Parathyroid adenoma (tissue), 2 donors: ENCODE measurements at regions not wholly inside any gene's neighbourhood (a gene's known extent, or its start where the extent isn't known, plus 50 kb on each side); places are given as distances from the start of the nearest gene placed in this dataset.

ENCODE experiments used
- H2AFZ ChIP-seq: fragments of 300-600 bp; sonication (generic); one replicate; pipeline ENCODE4 v1.7.0; 2017; ENCODE audit warnings: antibody characterized with exemption, mild to moderate bottlenecking
- H3K27ac ChIP-seq: fragments of 300-600 bp; sonication (generic); one replicate; pipeline ENCODE4 v1.7.0; 2017
- H3K27me3 ChIP-seq: fragments of 300-600 bp; sonication (generic); one replicate; pipeline ENCODE4 v1.7.0; 2017; ENCODE audit warnings: low read length; ENCODE audit not compliant: control insufficient read depth, insufficient read depth
- H3K36me3 ChIP-seq: fragments of 300-600 bp; sonication (generic); one replicate; pipeline ENCODE4 v1.7.0; 2017; ENCODE audit warnings: low read length; ENCODE audit not compliant: control insufficient read depth, insufficient read depth
- H3K4me1 ChIP-seq: fragments of 300-600 bp; sonication (generic); one replicate; pipeline ENCODE4 v1.7.0; 2017; ENCODE audit warnings: control low read depth
- H3K4me2 ChIP-seq: fragments of 300-600 bp; sonication (generic); one replicate; pipeline ENCODE4 v1.7.0; 2017; ENCODE audit warnings: low read length
- H3K4me3 ChIP-seq: fragments of 300-600 bp; sonication (generic); one replicate; pipeline ENCODE4 v1.7.0; 2017; ENCODE audit warnings: low read depth, low read length
- H3K79me2 ChIP-seq: fragments of 300-600 bp; sonication (generic); one replicate; pipeline ENCODE4 v1.7.0; 2017; ENCODE audit warnings: control low read depth
- H3K9ac ChIP-seq: fragments of 300-600 bp; sonication (generic); one replicate; pipeline ENCODE4 v1.7.0; 2017; ENCODE audit warnings: mild to moderate bottlenecking
- H3K9me3 ChIP-seq: fragments of 300-600 bp; sonication (generic); one replicate; pipeline ENCODE4 v1.7.0; 2017; ENCODE audit warnings: low read length; ENCODE audit not compliant: control insufficient read depth
- TF ChIP-seq, protein P1 (sequence below): fragments of 300-600 bp; sonication (generic); IDR thresholded peaks from one replicate; pipeline ENCODE4 v1.7.0; 2017; ENCODE audit warnings: antibody characterized with exemption, mild to moderate bottlenecking
- donor health status: primary hyperparathyroidism.

DNA sequence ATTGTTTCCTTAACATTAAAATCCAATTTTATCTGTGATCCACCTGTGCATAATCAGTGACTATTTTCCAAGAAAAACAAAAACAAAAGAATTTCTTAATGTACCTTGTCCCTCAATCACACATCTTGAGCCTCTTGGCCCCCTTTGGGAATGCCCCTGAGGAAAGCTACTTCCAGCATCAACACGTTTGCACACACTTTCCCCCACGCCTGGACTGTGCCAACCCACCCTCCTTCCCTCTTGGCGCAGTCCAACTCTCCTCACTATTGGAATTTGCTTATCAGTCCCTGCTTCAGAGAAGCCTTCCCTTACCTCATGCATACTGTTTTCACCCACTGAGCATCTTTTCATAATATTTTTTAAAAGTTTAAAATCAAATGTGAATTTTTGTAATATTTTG is 389.4 kb upstream of the NRSN1 start:
- Histone ChIP-seq H2AFZ (no peak overlapping the region), H3K27me3 (no peaks in the 10 kb centered on the region), H3K79me2 (no peaks in the 10 kb centered on the region), H3K27ac (no peak overlapping the region), H3K9me3 (no peaks in the 10 kb centered on the region), H3K9ac (no peak overlapping the region), H3K4me1 (no peaks in the 10 kb centered on the region), H3K4me3 (no peak overlapping the region), H3K4me2 (no peak overlapping the region), H3K36me3 (no peaks in the 10 kb centered on the region)
- TF ChIP-seq, protein P1, sequence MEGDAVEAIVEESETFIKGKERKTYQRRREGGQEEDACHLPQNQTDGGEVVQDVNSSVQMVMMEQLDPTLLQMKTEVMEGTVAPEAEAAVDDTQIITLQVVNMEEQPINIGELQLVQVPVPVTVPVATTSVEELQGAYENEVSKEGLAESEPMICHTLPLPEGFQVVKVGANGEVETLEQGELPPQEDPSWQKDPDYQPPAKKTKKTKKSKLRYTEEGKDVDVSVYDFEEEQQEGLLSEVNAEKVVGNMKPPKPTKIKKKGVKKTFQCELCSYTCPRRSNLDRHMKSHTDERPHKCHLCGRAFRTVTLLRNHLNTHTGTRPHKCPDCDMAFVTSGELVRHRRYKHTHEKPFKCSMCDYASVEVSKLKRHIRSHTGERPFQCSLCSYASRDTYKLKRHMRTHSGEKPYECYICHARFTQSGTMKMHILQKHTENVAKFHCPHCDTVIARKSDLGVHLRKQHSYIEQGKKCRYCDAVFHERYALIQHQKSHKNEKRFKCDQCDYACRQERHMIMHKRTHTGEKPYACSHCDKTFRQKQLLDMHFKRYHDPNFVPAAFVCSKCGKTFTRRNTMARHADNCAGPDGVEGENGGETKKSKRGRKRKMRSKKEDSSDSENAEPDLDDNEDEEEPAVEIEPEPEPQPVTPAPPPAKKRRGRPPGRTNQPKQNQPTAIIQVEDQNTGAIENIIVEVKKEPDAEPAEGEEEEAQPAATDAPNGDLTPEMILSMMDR = no peak

DNA sequence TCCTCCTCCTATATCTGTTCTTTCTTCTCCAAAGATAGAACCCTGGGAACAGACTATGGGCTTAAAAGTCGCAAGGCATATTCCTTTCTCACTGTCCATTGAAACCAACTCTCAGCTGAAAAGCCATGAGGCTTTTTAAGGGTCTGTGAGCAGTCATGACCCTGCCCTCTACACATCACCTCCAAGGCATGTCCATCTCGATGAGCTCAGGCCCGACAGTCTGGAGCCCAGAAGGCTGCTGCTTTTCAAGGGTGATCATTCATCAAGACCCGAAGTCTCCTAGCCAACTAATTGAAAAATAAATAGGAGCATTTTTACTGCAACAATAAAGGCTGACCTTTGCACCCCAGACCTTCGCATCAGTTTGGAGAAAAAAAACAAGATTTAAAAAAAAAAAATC is 378.8 kb upstream of the NRSN1 start:
- no peak overlapping the region for H2AFZ ChIP-seq
- H3K4me2 ChIP-seq = no peak overlapping the region
- H3K4me3 ChIP-seq = no peak overlapping the region
- TF ChIP-seq, protein P1 = no peak
- H3K36me3 ChIP-seq = no peaks in the 10 kb centered on the region
- H3K9ac ChIP-seq = no peak overlapping the region
- H3K27me3 ChIP-seq = no peaks in the 10 kb centered on the region
- no peak overlapping the region for H3K27ac ChIP-seq
- H3K79me2 ChIP-seq = no peaks in the 10 kb centered on the region
- no peaks in the 10 kb centered on the region for H3K4me1 ChIP-seq
- H3K9me3 ChIP-seq = no peaks in the 10 kb centered on the region

DNA sequence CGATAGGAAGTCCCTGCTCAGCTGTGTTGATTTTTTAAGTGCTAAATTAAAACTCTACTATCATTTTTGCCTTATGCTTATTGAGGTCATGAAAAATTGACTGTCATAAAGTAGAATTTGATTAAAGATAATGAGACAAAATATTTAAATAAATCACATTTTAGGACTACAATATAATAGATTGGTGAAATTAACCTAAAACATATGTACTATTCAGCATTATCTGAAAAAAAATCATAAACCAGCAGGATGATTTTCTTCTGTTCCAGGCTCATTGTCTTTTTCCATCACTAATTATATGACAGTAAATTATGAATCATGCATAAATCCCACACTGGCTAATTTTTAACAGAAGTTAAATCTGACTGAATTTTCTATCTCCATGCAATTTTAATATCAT is 373.6 kb upstream of the NRSN1 start:
- Histone ChIP-seq H3K27ac (no peak overlapping the region), H3K4me2 (no peak overlapping the region), H2AFZ (no peak overlapping the region), H3K9me3 (no peaks in the 10 kb centered on the region), H3K9ac (no peak overlapping the region), H3K4me3 (no peak overlapping the region), H3K36me3 (no peaks in the 10 kb centered on the region), H3K79me2 (no peaks in the 10 kb centered on the region), H3K27me3 (no peaks in the 10 kb centered on the region), H3K4me1 (no peaks in the 10 kb centered on the region)
- TF ChIP-seq, protein P1 = no peak

DNA sequence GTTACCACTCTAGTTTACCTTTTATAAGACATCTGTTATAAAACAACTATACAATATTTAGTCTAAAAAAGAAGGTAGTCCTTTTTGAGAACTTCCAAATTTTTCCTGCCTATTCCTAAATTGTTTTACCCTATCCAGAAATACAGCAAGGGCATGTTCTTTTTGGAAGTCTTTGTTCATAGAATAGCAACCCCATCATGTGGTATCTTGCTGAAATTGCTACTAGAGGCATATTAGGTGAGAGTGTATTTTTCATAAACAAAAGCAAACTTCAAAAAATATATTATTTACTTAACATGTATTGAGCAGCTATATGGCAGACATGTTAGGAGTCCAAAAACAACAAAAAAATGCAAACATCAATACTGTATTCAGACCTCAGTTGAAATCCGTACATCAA is 371.8 kb upstream of the NRSN1 start:
- Histone ChIP-seq H3K9ac (no peak overlapping the region), H3K4me1 (no peaks in the 10 kb centered on the region), H3K36me3 (no peaks in the 10 kb centered on the region), H3K27ac (no peak overlapping the region), H3K27me3 (no peaks in the 10 kb centered on the region), H2AFZ (no peak overlapping the region), H3K79me2 (no peaks in the 10 kb centered on the region), H3K4me3 (no peak overlapping the region), H3K9me3 (no peaks in the 10 kb centered on the region), H3K4me2 (no peak overlapping the region)
- TF ChIP-seq, protein P1 = peak; percentile 24

DNA sequence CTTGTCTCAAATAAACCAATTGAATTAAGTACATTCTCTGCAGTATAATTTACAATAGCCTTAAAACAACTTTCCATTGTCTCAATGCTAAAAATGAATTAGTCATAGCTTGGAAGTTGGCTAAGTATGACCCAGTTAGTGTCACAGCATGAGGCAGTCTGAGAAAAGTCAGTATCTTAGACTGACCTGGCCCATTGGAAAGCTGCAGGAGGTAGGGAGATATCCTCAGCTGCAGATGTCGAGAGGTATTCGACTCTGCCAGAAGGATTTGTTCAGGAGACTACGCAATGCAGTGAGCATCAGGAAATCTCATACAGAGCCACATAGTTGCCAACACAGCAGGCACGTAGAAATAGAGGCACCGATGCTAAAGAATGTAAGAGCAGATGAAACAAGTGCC is 350.9 kb upstream of the NRSN1 start:
- TF ChIP-seq, protein P1 = no peak
- H3K9ac ChIP-seq = no peak overlapping the region
- no peak overlapping the region for H3K4me3 ChIP-seq
- H3K27ac ChIP-seq = no peak overlapping the region
- H3K36me3 ChIP-seq = no peaks in the 10 kb centered on the region
- no peaks in the 10 kb centered on the region for H3K27me3 ChIP-seq
- no peaks in the 10 kb centered on the region for H3K9me3 ChIP-seq
- no peak overlapping the region for H3K4me2 ChIP-seq
- no peak overlapping the region for H2AFZ ChIP-seq
- H3K4me1 ChIP-seq = no peaks in the 10 kb centered on the region
- no peaks in the 10 kb centered on the region for H3K79me2 ChIP-seq
